B cell (primary cell): ENCODE measurements at regions not wholly inside any gene's neighbourhood (a gene's known extent, or its start where the extent isn't known, plus 50 kb on each side); places are given as distances from the start of the nearest gene placed in this dataset.
A peak's percentile ranks its signal among the peaks of the same experiment; 100 is the strongest.

Experiments used
- ATAC-seq: fragments of 200-7000 bp; cut with Tn5 transposase; one replicate; pipeline ENCODE4 v1.10.0; 2021; ENCODE audit warnings: low read depth, mild to moderate bottlenecking, moderate number of reproducible peaks, moderate library complexity
- CTCF ChIA-PET: fragments of 350-600 bp; sonication (Branson Sonifier 250); formaldehyde crosslinking; loops from one replicate; lab custom pipeline; 2021; ENCODE audit warnings: antibody characterized with exemption, inconsistent platforms; lab: Charles Lee
- POLR2A ChIA-PET: fragments of 350-600 bp; sonication (Branson Sonifier 250); formaldehyde crosslinking; loops from one replicate; lab custom pipeline; 2021; ENCODE audit warnings: antibody characterized with exemption; lab: Charles Lee
- DNase-seq: peaks from one replicate; pipeline ENCODE4 v3.0.0; 2013
- H2AFZ ChIP-seq: 2 replicates; pipeline ENCODE4 v1.6.1; 2012; ENCODE audit warnings: mild to moderate bottlenecking, low read depth, low read length; ENCODE audit not compliant: insufficient read depth, poor library complexity, severe bottlenecking
- H3K27ac ChIP-seq, 2 donors: 1 replicate in 1 of 2; 2 replicates in 1 of 2; pipeline ENCODE4 v1.5.1; 2012 to 2013; ENCODE audit warnings: low read length in 2 of 2, mild to moderate bottlenecking in 2 of 2, moderate library complexity in 1 of 2
- H3K27me3 ChIP-seq, 4 experiments: fragments of 200-600 bp in 1 of 4; sonication (generic) in 1 of 4; replicated peaks in 1 of 4; 1 replicate in 2 of 4; 2 replicates in 2 of 4; pipeline versions ENCODE4 v1.6.1 to v1.7.0; 2013 to 2016; ENCODE audit warnings: low read length in 3 of 4, mild to moderate bottlenecking in 2 of 4, mixed read lengths in 1 of 4, moderate library complexity in 1 of 4; ENCODE audit not compliant: insufficient read depth in 4 of 4, control insufficient read depth in 3 of 4; ENCODE audit errors: control extremely low read depth in 1 of 4
- H3K36me3 ChIP-seq, 2 experiments: replicated peaks in 1 of 2; 1 replicate in 1 of 2; 2 replicates in 1 of 2; pipeline versions ENCODE4 v1.6.1 to v1.7.1; 2013; ENCODE audit warnings: low read length in 1 of 2; ENCODE audit not compliant: insufficient read depth in 2 of 2, control insufficient read depth in 1 of 2; ENCODE audit errors: control extremely low read depth in 1 of 2, extremely low read depth in 1 of 2
- H3K4me1 ChIP-seq, 2 donors: fragments of 200-600 bp in 1 of 2; sonication (generic) in 1 of 2; 1 replicate in 1 of 2; 2 replicates in 1 of 2; pipeline versions ENCODE4 v1.5.1 to v1.6.1; 2013 to 2017; ENCODE audit warnings: low read length in 2 of 2; ENCODE audit not compliant: control insufficient read depth in 2 of 2, insufficient read depth in 2 of 2
- H3K4me2 ChIP-seq: replicated peaks from 2 replicates; pipeline ENCODE3; 2012; ENCODE audit warnings: mild to moderate bottlenecking, low read depth, low read length; ENCODE audit not compliant: poor library complexity, severe bottlenecking
- H3K4me3 ChIP-seq, 5 experiments: fragments of 200-600 bp in 1 of 5; sonication (generic) in 1 of 5; 1 replicate in 3 of 5; 2 replicates in 2 of 5; pipeline versions ENCODE4 v1.5.1 to v1.7.0; 2011 to 2016; ENCODE audit warnings: low read length in 4 of 5, mild to moderate bottlenecking in 4 of 5, low read depth in 2 of 5, control low read depth in 1 of 5, moderate library complexity in 1 of 5; ENCODE audit not compliant: insufficient read depth in 1 of 5; ENCODE audit errors: control extremely low read depth in 1 of 5, extremely low read depth in 1 of 5
- H3K79me2 ChIP-seq: fragments of 200-600 bp; sonication (generic); one replicate; pipeline ENCODE4 v1.6.0; 2016; ENCODE audit warnings: low read length; ENCODE audit not compliant: control insufficient read depth, insufficient read depth
- H3K9ac ChIP-seq: fragments of 200-600 bp; sonication (generic); 2 replicates; pipeline ENCODE4 v1.6.1; 2017; ENCODE audit warnings: mild to moderate bottlenecking, low read length, moderate library complexity
- H3K9me3 ChIP-seq, 3 donors: one replicate each; pipeline versions ENCODE4 v1.6.1 to v1.7.1; 2013; ENCODE audit warnings: low read length in 2 of 3; ENCODE audit not compliant: control insufficient read depth in 2 of 3, insufficient read depth in 1 of 3; ENCODE audit errors: control extremely low read depth in 1 of 3
- H4K20me1 ChIP-seq: 2 replicates; pipeline ENCODE4 v1.6.0; 2012; ENCODE audit warnings: mild to moderate bottlenecking, low read length; ENCODE audit not compliant: insufficient read depth, control insufficient read depth, poor library complexity, severe bottlenecking
- H3K27ac Mint-ChIP-seq: one replicate; pipeline ENCODE4 v1.8.0; 2021; ENCODE audit warnings: mixed read lengths
- H3K27me3 Mint-ChIP-seq: one replicate; pipeline ENCODE4 v1.8.0; 2021; ENCODE audit warnings: mixed read lengths
- H3K4me1 Mint-ChIP-seq: one replicate; pipeline ENCODE4 v1.8.0; 2021; ENCODE audit warnings: mixed read lengths
- H3K4me3 Mint-ChIP-seq: one replicate; pipeline ENCODE4 v1.8.0; 2021; ENCODE audit warnings: mixed read lengths
- H3K9me3 Mint-ChIP-seq: one replicate; pipeline ENCODE4 v1.8.0; 2022; ENCODE audit warnings: mixed read lengths; ENCODE audit not compliant: insufficient read depth
- EZH2 ChIP-seq: IDR thresholded peaks from 2 replicates; pipeline ENCODE4 v1.6.1; 2012; ENCODE audit warnings: borderline replicate concordance, low read depth, mild to moderate bottlenecking, moderate library complexity, low read length; ENCODE audit not compliant: insufficient read depth, poor library complexity, severe bottlenecking
- whole genome bisulfite sequencing: methylation state at CpG from one replicate; pipeline ENCODE4 v1.1.5; 2013; ENCODE audit warnings: missing lambda C conversion rate; ENCODE audit not compliant: insufficient coverage; 5-methylcytosine and 5-hydroxymethylcytosine counted together
- intact Hi-C: fragments of 100-400 bp; cut with micrococcal nuclease; formaldehyde crosslinking; loops from one replicate; pipeline ENCODE4 v1.10.0; 2022
- TF ChIP-seq, protein P1 (sequence below): fragments of 200-600 bp; IDR thresholded peaks from one replicate; pipeline ENCODE4 v1.8.0; 2022; ENCODE audit warnings: antibody characterized with exemption, mild to moderate bottlenecking

DNA sequence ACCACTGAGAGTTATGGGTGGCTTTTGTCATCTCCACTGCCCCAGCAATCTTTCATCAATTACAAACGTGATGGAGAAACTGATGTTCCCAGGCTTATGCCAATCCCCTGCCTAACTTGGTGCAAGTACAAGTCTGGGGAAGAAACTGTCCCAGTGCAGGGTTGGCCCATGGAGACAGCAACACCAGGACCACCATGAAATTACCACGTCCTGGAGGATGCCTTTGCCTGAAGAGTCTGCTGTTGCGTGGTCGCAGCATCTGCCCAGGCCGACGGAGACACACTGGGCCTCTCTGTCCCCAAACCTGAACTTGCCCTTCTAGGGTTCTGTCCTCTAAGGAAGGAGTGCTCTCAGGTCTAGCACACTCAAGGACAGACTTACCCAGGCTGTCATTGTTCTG is 496.8 kb upstream of the RAB6C start:
- Histone ChIP-seq H3K79me2 (no peaks in the 10 kb centered on the region), H3K9ac (no peak overlapping the region), H3K4me2 (no peak overlapping the region), H3K27ac (no peak overlapping the region), H3K36me3 (no peaks in the 10 kb centered on the region), H3K4me1 (peaks cover 15 to 31% of the 10 kb centered on the region in 2 donors), H4K20me1 (no peaks in the 10 kb centered on the region), H3K27me3 (no peaks in the 10 kb centered on the region), H2AFZ (no peak overlapping the region), H3K9me3 (peaks cover 0 to 8% (median 0%) of the 10 kb centered on the region in 3 donors), H3K4me3 (no peak overlapping the region)
- 98% methylated on average over 6 of the region's 6 CpGs for WGBS
- DNase-seq (no peak), ATAC-seq (no peak)
- CTCF ChIA-PET: no interaction called here
- POLR2A ChIA-PET: no interaction called here
- intact Hi-C loops: no loop called here
- no peak overlapping the region for H3K27ac Mint-ChIP-seq
- TF ChIP-seq, protein P1, sequence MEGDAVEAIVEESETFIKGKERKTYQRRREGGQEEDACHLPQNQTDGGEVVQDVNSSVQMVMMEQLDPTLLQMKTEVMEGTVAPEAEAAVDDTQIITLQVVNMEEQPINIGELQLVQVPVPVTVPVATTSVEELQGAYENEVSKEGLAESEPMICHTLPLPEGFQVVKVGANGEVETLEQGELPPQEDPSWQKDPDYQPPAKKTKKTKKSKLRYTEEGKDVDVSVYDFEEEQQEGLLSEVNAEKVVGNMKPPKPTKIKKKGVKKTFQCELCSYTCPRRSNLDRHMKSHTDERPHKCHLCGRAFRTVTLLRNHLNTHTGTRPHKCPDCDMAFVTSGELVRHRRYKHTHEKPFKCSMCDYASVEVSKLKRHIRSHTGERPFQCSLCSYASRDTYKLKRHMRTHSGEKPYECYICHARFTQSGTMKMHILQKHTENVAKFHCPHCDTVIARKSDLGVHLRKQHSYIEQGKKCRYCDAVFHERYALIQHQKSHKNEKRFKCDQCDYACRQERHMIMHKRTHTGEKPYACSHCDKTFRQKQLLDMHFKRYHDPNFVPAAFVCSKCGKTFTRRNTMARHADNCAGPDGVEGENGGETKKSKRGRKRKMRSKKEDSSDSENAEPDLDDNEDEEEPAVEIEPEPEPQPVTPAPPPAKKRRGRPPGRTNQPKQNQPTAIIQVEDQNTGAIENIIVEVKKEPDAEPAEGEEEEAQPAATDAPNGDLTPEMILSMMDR: no peak
- no peak for TF ChIP-seq EZH2
- peaks cover 29% of the 10 kb centered on the region for H3K4me1 Mint-ChIP-seq
- no peak overlapping the region for H3K4me3 Mint-ChIP-seq
- peaks cover 3% of the 10 kb centered on the region for H3K9me3 Mint-ChIP-seq
- H3K27me3 Mint-ChIP-seq: no peaks in the 10 kb centered on the region

DNA sequence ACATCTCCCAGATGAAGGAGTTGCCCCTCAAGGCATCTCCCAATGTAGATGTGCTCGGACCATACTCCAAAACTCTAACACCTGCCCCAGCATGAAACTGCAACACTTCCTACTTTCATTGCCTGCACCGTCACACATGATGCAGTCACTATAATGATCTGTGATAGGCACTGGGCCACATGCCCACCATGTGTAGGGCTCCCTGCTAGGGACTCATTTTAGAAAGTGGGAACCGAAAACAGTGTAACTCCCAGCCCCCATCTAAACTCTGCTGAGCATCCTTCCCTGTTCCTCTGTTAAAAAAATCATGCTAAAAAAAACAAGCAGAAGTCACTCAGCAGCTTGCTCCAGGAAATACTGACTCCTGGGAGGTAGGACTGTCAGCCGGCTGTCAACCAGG is 496.1 kb upstream of the RAB6C start:
- CTCF ChIA-PET: no interaction called here
- peak; percentile 92 for ATAC-seq
- no peak overlapping the region for H3K4me3 ChIP-seq

More for the DNA sequence above, 496.1 kb upstream of the RAB6C start:
- peak; percentile 71 for DNase-seq
- no peak overlapping the region for H3K9ac ChIP-seq
- peaks cover 0 to 8% (median 0%) of the 10 kb centered on the region in 3 donors for H3K9me3 ChIP-seq
- Mint-ChIP-seq H3K4me1 (peaks cover 29% of the 10 kb centered on the region), H3K27ac (peak overlapping the region; percentile 88), H3K27me3 (no peaks in the 10 kb centered on the region), H3K4me3 (peak overlapping the region; percentile 57), H3K9me3 (peaks cover 3% of the 10 kb centered on the region)
- peak overlapping the region; percentile 17 for H2AFZ ChIP-seq
- peaks cover 15 to 31% of the 10 kb centered on the region in 2 donors for H3K4me1 ChIP-seq
- no peaks in the 10 kb centered on the region for H3K79me2 ChIP-seq
- H3K27me3 ChIP-seq: no peaks in the 10 kb centered on the region
- no peaks in the 10 kb centered on the region for H4K20me1 ChIP-seq
- intact Hi-C loops: no loop called here
- no peak for TF ChIP-seq EZH2
- H3K27ac ChIP-seq: peak overlapping the region in 1 of 2 donors; percentile 24
- 36% methylated on average over 4 of the region's 4 CpGs for WGBS
- H3K4me2 ChIP-seq: no peak overlapping the region
- POLR2A ChIA-PET: no interaction called here
- no peaks in the 10 kb centered on the region for H3K36me3 ChIP-seq
